Astrocyte of the cerebellum (primary cell): ENCODE measurements at regions not wholly inside any gene's neighbourhood (a gene's known extent, or its start where the extent isn't known, plus 50 kb on each side); places are given as distances from the start of the nearest gene placed in this dataset.
A peak's percentile ranks its signal among the peaks of the same experiment; 100 is the strongest.
"Not testable (repeated sequence)": the region's sequence is repeated elsewhere in the genome, so short reads cannot be mapped to it uniquely, and the experiment has no call there.

ENCODE experiments used
- DNase-seq: peaks from one replicate; pipeline ENCODE4 v3.0.0-alpha.2; 2011; ENCODE audit warnings: low read depth
- H3K4me3 ChIP-seq: 2 replicates; pipeline ENCODE4 v1.5.1; 2011; ENCODE audit warnings: mild to moderate bottlenecking, low read depth, low read length, moderate library complexity
- CTCF ChIP-seq: IDR thresholded peaks from 2 replicates; pipeline ENCODE4 v1.5.1; 2012; ENCODE audit warnings: low read length, low read depth, moderate library complexity, mild to moderate bottlenecking; ENCODE audit errors: missing control alignments
- in situ Hi-C: cut with HindIII; loops from 2 replicates; pipeline ENCODE4 v1.10.0; 2017; ENCODE audit warnings: low sequenced_read_pairs

- H3K4me3 ChIP-seq = no peak overlapping the region
- in situ Hi-C loops = no loop called here
- no peak for TF ChIP-seq CTCF
- peak; percentile 33 for DNase-seq
Observed at GRCh38 chr3:78506581-78507195, 1261.1 kb downstream of the ROBO1 start.

GRCh38 chr3:78507196-78507984 lies 1260.4 kb downstream of the ROBO1 start:
- no peak overlapping the region for H3K4me3 ChIP-seq
- no peak for TF ChIP-seq CTCF
- in situ Hi-C loops = no loop called here
- peak; percentile 3 for DNase-seq

GRCh38 chr3:78511840-78512239 lies 1256.0 kb downstream of the ROBO1 start:
- TF ChIP-seq CTCF = no peak
- no peak overlapping the region for H3K4me3 ChIP-seq
- in situ Hi-C loops = loop anchor here (5.0 kb wide), 1 partner anchor 50 kb away; no protein-coding TSS in a partner anchor
- no peak for DNase-seq

- in situ Hi-C loops = loop anchor here (5.0 kb wide), 1 partner anchor 50 kb away; no protein-coding TSS in a partner anchor
- DNase-seq, H3K4me3 ChIP-seq: not testable (repeated sequence)
Observed at GRCh38 chr3:78512786-78513185, 1255.0 kb downstream of the ROBO1 start.

GRCh38 chr3:78516437-78516836 lies 1251.4 kb downstream of the ROBO1 start:
- DNase-seq = no peak
- TF ChIP-seq CTCF = no peak
- no peak overlapping the region for H3K4me3 ChIP-seq
- in situ Hi-C loops = loop anchor here (5.0 kb wide), 1 partner anchor 86 kb away; no protein-coding TSS in a partner anchor

GRCh38 chr3:78516937-78517336 lies 1250.9 kb downstream of the ROBO1 start:
- DNase-seq = no peak
- H3K4me3 ChIP-seq = no peak overlapping the region
- TF ChIP-seq CTCF = no peak
- in situ Hi-C loops = loop anchor here (5.0 kb wide), 1 partner anchor 85 kb away; no protein-coding TSS in a partner anchor

- no peak for DNase-seq
- in situ Hi-C loops = loop anchor here (5.0 kb wide), 1 partner anchor 84 kb away; no protein-coding TSS in a partner anchor
- TF ChIP-seq CTCF = no peak
- H3K4me3 ChIP-seq = no peak overlapping the region
Observed at GRCh38 chr3:78517965-78518364, 1249.8 kb downstream of the ROBO1 start.
